ENCODE measurements at regions not wholly inside any gene's neighbourhood (a gene's known extent, or its start where the extent isn't known, plus 50 kb on each side); places are given as distances from the start of the nearest gene placed in this dataset.
"Not testable (repeated sequence)": the region's sequence is repeated elsewhere in the genome, so short reads cannot be mapped to it uniquely, and the experiment has no call there.

- ATAC-seq (no peak), DNase-seq (ENCODE audit: low spot score in 2 of 2) (no peak)
- peaks cover 3% of the 10 kb centered on the region in 2 donors for H3K9me3 Mint-ChIP-seq
- H3K27ac Mint-ChIP-seq, result no peak overlapping the region
- H3K36me3 Mint-ChIP-seq, result no peaks in the 10 kb centered on the region
Observed at GRCh38 chr12:73699318-73699717, 838.3 kb upstream of the ATXN7L3B start.

- Mint-ChIP-seq H3K9me3 (peaks cover 0 to 3% of the 10 kb centered on the region in 2 donors), H3K36me3 (no peaks in the 10 kb centered on the region), H3K27ac (no peak overlapping the region)
- no peak for DNase-seq (ENCODE audit: low spot score in 2 of 2)
- no peak for ATAC-seq
Observed at GRCh38 chr12:73714655-73715054, 823.0 kb upstream of the ATXN7L3B start.

- DNase-seq (ENCODE audit: low spot score in 2 of 2); H3K9me3 Mint-ChIP-seq; ATAC-seq; H3K36me3 Mint-ChIP-seq; H3K27ac Mint-ChIP-seq: not testable (repeated sequence)
Observed at GRCh38 chr12:73716143-73716542, 821.5 kb upstream of the ATXN7L3B start.

GRCh38 chr12:73719223-73719622 is 818.4 kb upstream of the ATXN7L3B start:
- ATAC-seq, result no peak
- no peaks in the 10 kb centered on the region for H3K36me3 Mint-ChIP-seq
- no peak for DNase-seq (ENCODE audit: low spot score in 2 of 2)
- no peak overlapping the region for H3K27ac Mint-ChIP-seq
- peaks cover 4 to 7% of the 10 kb centered on the region in 2 donors for H3K9me3 Mint-ChIP-seq

- peaks cover 4 to 11% of the 10 kb centered on the region in 2 donors for H3K9me3 Mint-ChIP-seq
- H3K36me3 Mint-ChIP-seq, result no peaks in the 10 kb centered on the region
- ATAC-seq (no peak), DNase-seq (ENCODE audit: low spot score in 2 of 2) (no peak)
- H3K27ac Mint-ChIP-seq, result no peak overlapping the region
Observed at GRCh38 chr12:73726881-73727280, 810.8 kb upstream of the ATXN7L3B start.

- ATAC-seq (no peak), DNase-seq (ENCODE audit: low spot score in 2 of 2) (no peak)
- peaks cover 0 to 1% of the 10 kb centered on the region in 2 donors for H3K36me3 Mint-ChIP-seq
- H3K27ac Mint-ChIP-seq, result no peak overlapping the region
- peaks cover 2 to 5% of the 10 kb centered on the region in 2 donors for H3K9me3 Mint-ChIP-seq
Observed at GRCh38 chr12:73731658-73732057, 806.0 kb upstream of the ATXN7L3B start.

GRCh38 chr12:73769337-73769736 is 768.3 kb upstream of the ATXN7L3B start:
- no peak for ATAC-seq
- no peak overlapping the region for H3K27ac Mint-ChIP-seq
- H3K36me3 Mint-ChIP-seq, result no peaks in the 10 kb centered on the region
- H3K9me3 Mint-ChIP-seq, result peaks cover 0 to 12% of the 10 kb centered on the region in 2 donors
- DNase-seq (ENCODE audit: low spot score in 2 of 2), result no peak

GRCh38 chr12:73798523-73798922 is 739.1 kb upstream of the ATXN7L3B start:
- Mint-ChIP-seq H3K36me3 (no peaks in the 10 kb centered on the region), H3K27ac (no peak overlapping the region), H3K9me3 (peaks cover 12 to 22% of the 10 kb centered on the region in 2 donors)
- no peak for DNase-seq (ENCODE audit: low spot score in 2 of 2)
- no peak for ATAC-seq

GRCh38 chr12:73815072-73815645 is 722.5 kb upstream of the ATXN7L3B start:
- peaks cover 0 to 9% of the 10 kb centered on the region in 2 donors for H3K9me3 Mint-ChIP-seq
- H3K27ac Mint-ChIP-seq, result no peak overlapping the region
- DNase-seq (ENCODE audit: low spot score in 2 of 2) (no peak), ATAC-seq (no peak)
- H3K36me3 Mint-ChIP-seq, result no peaks in the 10 kb centered on the region

- Mint-ChIP-seq H3K36me3 (peaks cover 0 to 6% of the 10 kb centered on the region in 2 donors), H3K27ac (no peak overlapping the region), H3K9me3 (peaks cover 2 to 21% of the 10 kb centered on the region in 2 donors)
- DNase-seq (ENCODE audit: low spot score in 2 of 2) (no peak), ATAC-seq (no peak)
Observed at GRCh38 chr12:73817161-73817560, 720.5 kb upstream of the ATXN7L3B start.

- DNase-seq (ENCODE audit: low spot score in 2 of 2), result no peak
- Mint-ChIP-seq H3K36me3 (peaks cover 0 to 12% of the 10 kb centered on the region in 2 donors), H3K9me3 (peaks cover 5 to 14% of the 10 kb centered on the region in 2 donors), H3K27ac (no peak overlapping the region)
- ATAC-seq, result no peak
Observed at GRCh38 chr12:73833746-73834145, 703.9 kb upstream of the ATXN7L3B start.

GRCh38 chr12:73841963-73842362 is 695.7 kb upstream of the ATXN7L3B start:
- no peak for DNase-seq (ENCODE audit: low spot score in 2 of 2)
- no peak overlapping the region for H3K27ac Mint-ChIP-seq
- no peaks in the 10 kb centered on the region for H3K36me3 Mint-ChIP-seq
- no peak for ATAC-seq
- peaks cover 0 to 3% of the 10 kb centered on the region in 2 donors for H3K9me3 Mint-ChIP-seq

- Mint-ChIP-seq H3K27ac (no peak overlapping the region), H3K36me3 (no peaks in the 10 kb centered on the region), H3K9me3 (peaks cover 10 to 11% of the 10 kb centered on the region in 2 donors)
- DNase-seq (ENCODE audit: low spot score in 2 of 2) (no peak), ATAC-seq (no peak)
Observed at GRCh38 chr12:73863546-73863945, 674.1 kb upstream of the ATXN7L3B start.

- no peak for ATAC-seq
- Mint-ChIP-seq H3K36me3 (no peaks in the 10 kb centered on the region), H3K9me3 (peaks cover 10 to 11% of the 10 kb centered on the region in 2 donors), H3K27ac (no peak overlapping the region)
- no peak for DNase-seq (ENCODE audit: low spot score in 2 of 2)
Observed at GRCh38 chr12:73867147-73867546, 670.5 kb upstream of the ATXN7L3B start.

GRCh38 chr12:73877291-73877690 is 660.3 kb upstream of the ATXN7L3B start:
- not testable (repeated sequence) for H3K9me3 Mint-ChIP-seq; ATAC-seq; H3K36me3 Mint-ChIP-seq; H3K27ac Mint-ChIP-seq; DNase-seq (ENCODE audit: low spot score in 2 of 2)

- DNase-seq (ENCODE audit: low spot score in 2 of 2) (no peak), ATAC-seq (no peak)
- Mint-ChIP-seq H3K36me3 (no peaks in the 10 kb centered on the region), H3K9me3 (peaks cover 5% of the 10 kb centered on the region in 2 donors), H3K27ac (no peak overlapping the region)
Observed at GRCh38 chr12:73892201-73892600, 645.4 kb upstream of the ATXN7L3B start.

GRCh38 chr12:73898645-73899044 is 639.0 kb upstream of the ATXN7L3B start:
- no peak overlapping the region for H3K27ac Mint-ChIP-seq
- H3K9me3 Mint-ChIP-seq, result peaks cover 5 to 18% of the 10 kb centered on the region in 2 donors
- no peak for ATAC-seq
- no peaks in the 10 kb centered on the region for H3K36me3 Mint-ChIP-seq
- no peak for DNase-seq (ENCODE audit: low spot score in 2 of 2)

- DNase-seq (ENCODE audit: low spot score in 2 of 2) (no peak), ATAC-seq (no peak)
- no peaks in the 10 kb centered on the region for H3K36me3 Mint-ChIP-seq
- H3K27ac Mint-ChIP-seq, result no peak overlapping the region
- peaks cover 5 to 13% of the 10 kb centered on the region in 2 donors for H3K9me3 Mint-ChIP-seq
Observed at GRCh38 chr12:73902260-73902659, 635.4 kb upstream of the ATXN7L3B start.

Data from activated naive CD4-positive, alpha-beta T cell treated with anti-CD3 and anti-CD28 coated beads, Interleukin-2, amount 50 U/mL, for 72 hours (primary cell).